HEK293 (cell line): ENCODE measurements at regions not wholly inside any gene's neighbourhood (a gene's known extent, or its start where the extent isn't known, plus 50 kb on each side); places are given as distances from the start of the nearest gene placed in this dataset.

Source experiments
- CTCF ChIA-PET: fragments of 350-600 bp; formaldehyde crosslinking; extraction: SDS; loops from one replicate; lab custom pipeline; 2021; ENCODE audit warnings: antibody characterized with exemption; lab: Yijun Ruan, JAX
- POLR2A ChIA-PET: fragments of 300-600 bp; formaldehyde crosslinking; extraction: SDS; loops from one replicate; lab custom pipeline; 2020; ENCODE audit warnings: antibody characterized with exemption, inconsistent platforms; lab: Yijun Ruan, JAX
- H3K27ac ChIP-seq: fragments of 200-500 bp; sonication (Bioruptor generic); 2 replicates; pipeline ENCODE4 v1.5.1; 2014; ENCODE audit warnings: low read depth, low read length, control low read depth, inconsistent platforms; ENCODE audit errors: extremely low read depth
- H3K36me3 ChIP-seq, 2 experiments: fragments of 200-500 bp in 1 of 2; sonication (Bioruptor generic) in 1 of 2; 1 replicate in 1 of 2; 2 replicates in 1 of 2; pipeline ENCODE4 v1.5.1; 2014 to 2017; ENCODE audit warnings: inconsistent platforms in 2 of 2, low read length in 2 of 2; ENCODE audit not compliant: control insufficient read depth in 2 of 2, insufficient read depth in 1 of 2
- H3K4me1 ChIP-seq: fragments of 200-500 bp; sonication (Bioruptor generic); 2 replicates; pipeline ENCODE4 v1.5.1; 2014; ENCODE audit warnings: mild to moderate bottlenecking, low read length, inconsistent platforms; ENCODE audit not compliant: control insufficient read depth, insufficient read depth
- H3K4me3 ChIP-seq: 2 replicates; pipeline ENCODE4 v1.5.1; 2011; ENCODE audit warnings: low read depth, mild to moderate bottlenecking, control low read depth, low read length, moderate library complexity
- H3K9me3 ChIP-seq: fragments of 200-500 bp; sonication (Bioruptor generic); 2 replicates; pipeline ENCODE4 v1.5.1; 2014; ENCODE audit warnings: low read depth, low read length, inconsistent platforms; ENCODE audit not compliant: control insufficient read depth, insufficient read depth
- BCL11A ChIP-seq: fragments of 450-650 bp; formaldehyde crosslinking; IDR thresholded peaks from 2 replicates; pipeline ENCODE4 v1.5.1; 2016; ENCODE audit warnings: low read depth, missing biosample characterization, missing genetic modification characterization
- GFI1B ChIP-seq: fragments of 450-650 bp; formaldehyde crosslinking; IDR thresholded peaks from 2 replicates; pipeline ENCODE4 v1.5.1; 2016; ENCODE audit warnings: missing biosample characterization, missing genetic modification characterization
- KLF9 ChIP-seq: fragments of 450-650 bp; formaldehyde crosslinking; IDR thresholded peaks from 2 replicates; pipeline ENCODE4 v1.5.1; 2016; ENCODE audit warnings: missing biosample characterization, missing genetic modification characterization, low read depth
- REST ChIP-seq: fragments of 450-650 bp; formaldehyde crosslinking; IDR thresholded peaks from 2 replicates; pipeline ENCODE4 v1.5.1; 2016; ENCODE audit warnings: missing biosample characterization, missing genetic modification characterization
- TSHZ1 ChIP-seq: fragments of 450-650 bp; formaldehyde crosslinking; IDR thresholded peaks from 2 replicates; pipeline ENCODE4 v1.5.1; 2016; ENCODE audit warnings: missing biosample characterization, missing genetic modification characterization, borderline replicate concordance
- ZBTB17 ChIP-seq: fragments of 450-650 bp; formaldehyde crosslinking; IDR thresholded peaks from 2 replicates; pipeline ENCODE4 v1.5.1; 2016; ENCODE audit warnings: missing biosample characterization, missing genetic modification characterization
- ZBTB21 ChIP-seq: fragments of 450-650 bp; formaldehyde crosslinking; IDR thresholded peaks from 2 replicates; pipeline ENCODE4 v1.5.1; 2017; ENCODE audit warnings: missing biosample characterization, missing genetic modification characterization
- ZNF121 ChIP-seq: fragments of 450-650 bp; formaldehyde crosslinking; IDR thresholded peaks from 2 replicates; pipeline ENCODE4 v1.5.1; 2016; ENCODE audit warnings: missing biosample characterization, missing genetic modification characterization
- ZNF146 ChIP-seq: fragments of 450-650 bp; formaldehyde crosslinking; IDR thresholded peaks from 2 replicates; pipeline ENCODE4 v1.5.1; 2016; ENCODE audit warnings: missing biosample characterization, missing genetic modification characterization
- ZNF24 ChIP-seq: fragments of 450-650 bp; formaldehyde crosslinking; IDR thresholded peaks from 2 replicates; pipeline ENCODE4 v1.5.1; 2016; ENCODE audit warnings: missing biosample characterization, missing genetic modification characterization
- ZNF350 ChIP-seq: fragments of 450-650 bp; formaldehyde crosslinking; IDR thresholded peaks from 2 replicates; pipeline ENCODE4 v1.5.0; 2017; ENCODE audit warnings: missing biosample characterization, mild to moderate bottlenecking, missing genetic modification characterization
- ZNF549 ChIP-seq: fragments of 450-650 bp; IDR thresholded peaks from 2 replicates; pipeline ENCODE4 v1.5.1; 2018; ENCODE audit warnings: missing biosample characterization, missing genetic modification characterization, mild to moderate bottlenecking, inconsistent platforms, moderate library complexity
- ZNF707 ChIP-seq: fragments of 450-650 bp; formaldehyde crosslinking; IDR thresholded peaks from 2 replicates; pipeline ENCODE4 v1.5.1; 2016; ENCODE audit warnings: missing biosample characterization, missing genetic modification characterization
- ZNF747 ChIP-seq: fragments of 450-650 bp; formaldehyde crosslinking; IDR thresholded peaks from 2 replicates; pipeline ENCODE4 v1.5.1; 2016; ENCODE audit warnings: missing biosample characterization, missing genetic modification characterization
- TF ChIP-seq, protein P1 (sequence below): fragments of 450-650 bp; formaldehyde crosslinking; IDR thresholded peaks from 2 replicates; pipeline ENCODE4 v1.5.1; 2016; ENCODE audit warnings: missing biosample characterization, missing genetic modification characterization
- TF ChIP-seq, protein P2 (sequence below): fragments of 450-650 bp; formaldehyde crosslinking; IDR thresholded peaks from 2 replicates; pipeline ENCODE4 v1.5.1; 2016; ENCODE audit warnings: missing biosample characterization, missing genetic modification characterization
- TF ChIP-seq, protein P3 (sequence below): fragments of 450-650 bp; formaldehyde crosslinking; conservative IDR thresholded peaks from 2 replicates; pipeline ENCODE4 v1.5.1; 2016; ENCODE audit warnings: low read depth, missing biosample characterization, missing genetic modification characterization
- TF ChIP-seq, protein P4 (sequence below): fragments of 450-650 bp; formaldehyde crosslinking; IDR thresholded peaks from 2 replicates; pipeline ENCODE4 v1.5.1; 2016; ENCODE audit warnings: missing biosample characterization, missing genetic modification characterization

- 0 out of 2 replicates have a peak, but pooled peaks have one; percentile 3 for TF ChIP-seq GFI1B (tag by site-specific recombination)
- no peak for TF ChIP-seq ZNF350 (tag by site-specific recombination)
- peak; percentile 86; the same call in 1 of the 2 replicates for TF ChIP-seq TSHZ1 (tag by site-specific recombination)
- TF ChIP-seq, protein P1, sequence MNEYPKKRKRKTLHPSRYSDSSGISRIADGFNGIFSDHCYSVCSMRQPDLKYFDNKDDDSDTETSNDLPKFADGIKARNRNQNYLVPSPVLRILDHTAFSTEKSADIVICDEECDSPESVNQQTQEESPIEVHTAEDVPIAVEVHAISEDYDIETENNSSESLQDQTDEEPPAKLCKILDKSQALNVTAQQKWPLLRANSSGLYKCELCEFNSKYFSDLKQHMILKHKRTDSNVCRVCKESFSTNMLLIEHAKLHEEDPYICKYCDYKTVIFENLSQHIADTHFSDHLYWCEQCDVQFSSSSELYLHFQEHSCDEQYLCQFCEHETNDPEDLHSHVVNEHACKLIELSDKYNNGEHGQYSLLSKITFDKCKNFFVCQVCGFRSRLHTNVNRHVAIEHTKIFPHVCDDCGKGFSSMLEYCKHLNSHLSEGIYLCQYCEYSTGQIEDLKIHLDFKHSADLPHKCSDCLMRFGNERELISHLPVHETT, result peak; percentile 68; the same call in 1 of the 2 replicates
- TF ChIP-seq ZNF24 (tag by site-specific recombination), result peak; percentile 92; the same call in 1 of the 2 replicates
- TF ChIP-seq, protein P2, sequence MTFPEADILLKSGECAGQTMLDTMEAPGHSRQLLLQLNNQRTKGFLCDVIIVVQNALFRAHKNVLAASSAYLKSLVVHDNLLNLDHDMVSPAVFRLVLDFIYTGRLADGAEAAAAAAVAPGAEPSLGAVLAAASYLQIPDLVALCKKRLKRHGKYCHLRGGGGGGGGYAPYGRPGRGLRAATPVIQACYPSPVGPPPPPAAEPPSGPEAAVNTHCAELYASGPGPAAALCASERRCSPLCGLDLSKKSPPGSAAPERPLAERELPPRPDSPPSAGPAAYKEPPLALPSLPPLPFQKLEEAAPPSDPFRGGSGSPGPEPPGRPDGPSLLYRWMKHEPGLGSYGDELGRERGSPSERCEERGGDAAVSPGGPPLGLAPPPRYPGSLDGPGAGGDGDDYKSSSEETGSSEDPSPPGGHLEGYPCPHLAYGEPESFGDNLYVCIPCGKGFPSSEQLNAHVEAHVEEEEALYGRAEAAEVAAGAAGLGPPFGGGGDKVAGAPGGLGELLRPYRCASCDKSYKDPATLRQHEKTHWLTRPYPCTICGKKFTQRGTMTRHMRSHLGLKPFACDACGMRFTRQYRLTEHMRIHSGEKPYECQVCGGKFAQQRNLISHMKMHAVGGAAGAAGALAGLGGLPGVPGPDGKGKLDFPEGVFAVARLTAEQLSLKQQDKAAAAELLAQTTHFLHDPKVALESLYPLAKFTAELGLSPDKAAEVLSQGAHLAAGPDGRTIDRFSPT (tag by site-specific recombination), result peak; percentile 78; the same call in 1 of the 2 replicates
- TF ChIP-seq, protein P3, sequence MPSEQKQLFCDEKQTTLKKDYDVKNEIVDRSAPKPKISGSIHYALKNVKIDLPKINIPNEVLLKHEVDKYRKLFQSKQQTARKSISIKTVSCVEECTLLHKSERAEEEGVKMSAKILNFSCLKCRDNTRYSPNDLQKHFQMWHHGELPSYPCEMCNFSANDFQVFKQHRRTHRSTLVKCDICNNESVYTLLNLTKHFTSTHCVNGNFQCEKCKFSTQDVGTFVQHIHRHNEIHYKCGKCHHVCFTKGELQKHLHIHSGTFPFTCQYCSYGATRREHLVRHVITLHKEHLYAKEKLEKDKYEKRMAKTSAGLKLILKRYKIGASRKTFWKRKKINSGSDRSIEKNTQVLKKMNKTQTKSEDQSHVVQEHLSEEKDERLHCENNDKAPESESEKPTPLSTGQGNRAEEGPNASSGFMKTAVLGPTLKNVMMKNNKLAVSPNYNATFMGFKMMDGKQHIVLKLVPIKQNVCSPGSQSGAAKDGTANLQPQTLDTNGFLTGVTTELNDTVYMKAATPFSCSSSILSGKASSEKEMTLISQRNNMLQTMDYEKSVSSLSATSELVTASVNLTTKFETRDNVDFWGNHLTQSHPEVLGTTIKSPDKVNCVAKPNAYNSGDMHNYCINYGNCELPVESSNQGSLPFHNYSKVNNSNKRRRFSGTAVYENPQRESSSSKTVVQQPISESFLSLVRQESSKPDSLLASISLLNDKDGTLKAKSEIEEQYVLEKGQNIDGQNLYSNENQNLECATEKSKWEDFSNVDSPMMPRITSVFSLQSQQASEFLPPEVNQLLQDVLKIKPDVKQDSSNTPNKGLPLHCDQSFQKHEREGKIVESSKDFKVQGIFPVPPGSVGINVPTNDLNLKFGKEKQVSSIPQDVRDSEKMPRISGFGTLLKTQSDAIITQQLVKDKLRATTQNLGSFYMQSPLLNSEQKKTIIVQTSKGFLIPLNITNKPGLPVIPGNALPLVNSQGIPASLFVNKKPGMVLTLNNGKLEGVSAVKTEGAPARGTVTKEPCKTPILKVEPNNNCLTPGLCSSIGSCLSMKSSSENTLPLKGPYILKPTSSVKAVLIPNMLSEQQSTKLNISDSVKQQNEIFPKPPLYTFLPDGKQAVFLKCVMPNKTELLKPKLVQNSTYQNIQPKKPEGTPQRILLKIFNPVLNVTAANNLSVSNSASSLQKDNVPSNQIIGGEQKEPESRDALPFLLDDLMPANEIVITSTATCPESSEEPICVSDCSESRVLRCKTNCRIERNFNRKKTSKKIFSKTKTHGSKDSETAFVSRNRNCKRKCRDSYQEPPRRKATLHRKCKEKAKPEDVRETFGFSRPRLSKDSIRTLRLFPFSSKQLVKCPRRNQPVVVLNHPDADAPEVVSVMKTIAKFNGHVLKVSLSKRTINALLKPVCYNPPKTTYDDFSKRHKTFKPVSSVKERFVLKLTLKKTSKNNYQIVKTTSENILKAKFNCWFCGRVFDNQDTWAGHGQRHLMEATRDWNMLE, result peak; percentile 52; the same call in 1 of the 2 replicates
- TF ChIP-seq ZBTB21 (tag by site-specific recombination), result peak; percentile 29; the same call in 1 of the 2 replicates
- peak; percentile 38; the same call in 1 of the 2 replicates for TF ChIP-seq KLF9 (tag by site-specific recombination)
- TF ChIP-seq BCL11A (tag by site-specific recombination), result peak; percentile 72; the same call in 1 of the 2 replicates
- TF ChIP-seq ZBTB17 (tag by site-specific recombination), result peak; percentile 98
Measured at GRCh38 chr3:23685541-23686258, 120.1 kb upstream of the UBE2E1 start (continued).

DNA sequence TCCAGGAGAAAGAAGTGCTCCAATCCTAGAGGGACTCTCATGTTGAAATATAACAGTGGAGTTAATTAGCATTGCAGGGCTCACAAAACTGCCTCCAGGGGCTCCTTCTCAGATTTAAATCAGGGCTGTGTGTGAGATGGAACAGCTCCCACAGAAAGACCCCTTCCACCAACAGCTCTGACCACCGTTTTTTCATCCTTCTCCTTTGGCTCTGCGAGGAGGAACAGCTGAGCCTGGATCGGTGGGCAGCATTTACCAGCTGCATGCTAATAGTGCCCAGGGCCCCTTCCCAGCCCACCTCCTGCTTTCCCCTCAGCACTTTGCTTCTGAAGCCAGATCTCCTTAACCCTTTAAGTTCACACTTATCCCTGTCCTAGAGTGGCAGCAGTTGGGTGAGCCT, 119.2 kb upstream of the UBE2E1 start:
- H3K4me1 ChIP-seq, result peaks cover 12% of the 10 kb centered on the region
- H3K4me3 ChIP-seq, result no peak overlapping the region
- POLR2A ChIA-PET, result no interaction called here
- no peak overlapping the region for H3K27ac ChIP-seq
- CTCF ChIA-PET, result no interaction called here
- no peaks in the 10 kb centered on the region for H3K36me3 ChIP-seq
- H3K9me3 ChIP-seq, result no peaks in the 10 kb centered on the region
- TF ChIP-seq, protein P4, sequence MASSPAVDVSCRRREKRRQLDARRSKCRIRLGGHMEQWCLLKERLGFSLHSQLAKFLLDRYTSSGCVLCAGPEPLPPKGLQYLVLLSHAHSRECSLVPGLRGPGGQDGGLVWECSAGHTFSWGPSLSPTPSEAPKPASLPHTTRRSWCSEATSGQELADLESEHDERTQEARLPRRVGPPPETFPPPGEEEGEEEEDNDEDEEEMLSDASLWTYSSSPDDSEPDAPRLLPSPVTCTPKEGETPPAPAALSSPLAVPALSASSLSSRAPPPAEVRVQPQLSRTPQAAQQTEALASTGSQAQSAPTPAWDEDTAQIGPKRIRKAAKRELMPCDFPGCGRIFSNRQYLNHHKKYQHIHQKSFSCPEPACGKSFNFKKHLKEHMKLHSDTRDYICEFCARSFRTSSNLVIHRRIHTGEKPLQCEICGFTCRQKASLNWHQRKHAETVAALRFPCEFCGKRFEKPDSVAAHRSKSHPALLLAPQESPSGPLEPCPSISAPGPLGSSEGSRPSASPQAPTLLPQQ (tag by site-specific recombination), result no peak
- TF ChIP-seq ZNF707 (tag by site-specific recombination) (no peak), ZNF549 (tag by site-specific recombination) (no peak), ZNF747 (tag by site-specific recombination) (no peak), REST (tag by site-specific recombination) (no peak), ZNF146 (tag by site-specific recombination) (no peak), ZNF121 (tag by site-specific recombination) (no peak)
